Posterior cingulate gyrus (tissue), 11 donors: ENCODE measurements at regions not wholly inside any gene's neighbourhood (a gene's known extent, or its start where the extent isn't known, plus 50 kb on each side); places are given as distances from the start of the nearest gene placed in this dataset.

Experiments
- DNase-seq, 10 donors: peaks; one replicate each; pipeline versions ENCODE4 v3.0.0 to v3.0.0-alpha.2; 2020 to 2021; ENCODE audit warnings: mixed read lengths in 3 of 10
- intact Hi-C: fragments of 100-400 bp; cut with DNase I; formaldehyde crosslinking; loops from one replicate; pipeline ENCODE4 v1.15.1; 2023

- DNase-seq = peak in 2 of 10 donors; percentile 49
- intact Hi-C loops = no loop called here
Observed at GRCh38 chr2:20538308-20539132, 91.6 kb downstream of the RHOB start.

GRCh38 chr2:20539133-20539719 is 92.4 kb downstream of the RHOB start:
- DNase-seq = peak in 2 of 10 donors; percentile 43 to 55
- intact Hi-C loops = no loop called here

DNA sequence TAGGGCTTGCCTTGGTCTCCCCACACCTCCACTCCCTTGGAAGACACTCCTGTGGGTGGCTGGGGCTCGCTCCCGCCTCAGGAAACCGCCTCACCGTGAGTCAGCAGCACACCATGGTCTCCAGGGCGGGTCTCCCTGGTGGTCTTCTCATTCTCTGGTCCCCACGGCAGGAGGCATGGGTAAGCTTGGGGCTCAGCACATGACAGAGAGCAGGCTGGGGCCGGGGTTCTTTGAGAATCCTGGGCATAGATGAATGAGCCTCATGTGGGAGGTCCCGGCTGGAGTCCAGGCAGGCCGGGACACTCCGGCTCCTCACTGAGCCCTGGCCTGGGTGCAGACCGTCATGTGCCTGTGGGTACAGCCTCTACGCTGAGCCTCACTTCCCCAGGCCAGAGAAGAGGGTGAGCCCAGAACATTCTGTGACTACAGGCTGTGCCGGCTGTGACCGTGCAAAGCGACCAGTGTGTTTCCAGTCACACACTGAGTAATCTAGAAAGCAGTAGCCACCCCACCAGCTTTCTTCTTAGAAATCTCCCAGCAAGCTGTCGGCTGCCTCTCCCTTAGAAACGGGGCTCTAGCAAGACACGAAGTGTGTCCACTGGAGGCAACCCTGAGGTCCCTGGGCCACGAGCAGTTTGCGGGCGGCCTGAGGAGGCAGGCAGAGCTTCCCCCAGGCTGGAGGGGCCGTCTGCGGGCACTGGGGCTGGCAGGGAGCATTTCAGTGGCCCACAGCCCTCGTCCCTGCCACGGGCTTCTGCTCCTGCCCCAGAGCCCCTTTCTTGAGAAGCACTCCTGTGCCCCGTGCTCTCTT is 93.1 kb downstream of the RHOB start:
- DNase-seq = peak in 2 of 10 donors; percentile 71 to 77
- intact Hi-C loops = no loop called here

DNA sequence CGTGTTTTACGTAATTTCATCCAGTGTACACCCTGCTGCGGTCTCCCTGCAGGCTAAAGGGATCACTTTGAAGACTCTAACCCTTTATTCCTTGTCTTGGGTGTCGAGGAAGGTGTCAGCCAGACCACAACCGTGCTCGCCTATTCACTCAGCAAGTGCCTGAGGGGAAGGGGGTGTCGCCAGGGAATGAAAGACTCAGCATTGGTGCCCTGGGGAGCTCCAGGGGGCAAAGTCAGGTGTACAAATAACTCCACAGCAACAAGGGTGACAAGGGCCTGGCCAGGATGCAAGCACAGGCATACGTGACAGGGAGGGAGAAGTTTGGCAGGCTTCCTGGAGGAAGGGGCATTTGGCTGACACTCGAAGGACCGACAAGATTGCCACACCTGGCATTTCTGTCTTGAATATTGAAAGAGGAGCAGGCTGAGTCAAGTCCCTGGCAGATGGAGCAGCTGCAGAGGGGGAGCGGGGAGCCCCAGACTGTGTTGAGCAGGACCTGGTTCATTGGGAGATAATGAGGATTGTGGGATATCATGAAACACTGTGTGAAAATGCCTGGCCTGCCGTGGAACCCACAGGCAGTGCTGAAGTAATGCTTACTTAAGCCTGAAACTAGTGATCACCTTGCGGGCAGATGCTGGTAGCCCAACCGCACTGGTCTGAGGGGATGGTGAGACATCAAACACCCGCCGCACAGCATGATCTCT is 93.9 kb downstream of the RHOB start:
- DNase-seq = peak in 2 of 10 donors; percentile 39 to 71

DNA sequence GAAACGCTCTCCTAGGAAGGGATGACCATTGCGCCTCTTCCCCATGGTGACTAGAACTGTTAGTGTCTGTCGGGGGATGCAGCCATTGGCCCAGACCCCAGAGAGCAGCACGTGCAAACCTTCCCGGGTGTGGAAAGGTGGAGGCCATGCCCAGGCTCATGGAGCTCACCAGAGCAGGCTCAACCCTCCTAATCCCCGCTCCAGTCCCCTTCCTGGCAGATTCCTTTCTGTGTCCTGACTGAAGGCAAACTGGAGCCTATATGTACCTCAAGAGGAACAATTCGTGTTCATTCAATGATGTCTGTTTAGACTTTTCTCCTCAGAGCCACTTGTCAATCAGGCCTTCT is 94.4 kb downstream of the RHOB start:
- intact Hi-C loops = no loop called here
- DNase-seq = peak in 2 of 10 donors; percentile 54 to 64

More for the DNA sequence above, 93.9 kb downstream of the RHOB start:
- intact Hi-C loops = no loop called here

- intact Hi-C loops = no loop called here
- DNase-seq = peak in 1 of 10 donors; percentile 41
Observed at GRCh38 chr2:20541651-20542050, 94.8 kb downstream of the RHOB start.

- DNase-seq = peak in 2 of 10 donors; percentile 59 to 72
- intact Hi-C loops = no loop called here
Observed at GRCh38 chr2:20542269-20542668, 95.4 kb downstream of the RHOB start.

- DNase-seq = peak in 5 of 10 donors; percentile 37 to 88 (median 47)
- intact Hi-C loops = no loop called here
Observed at GRCh38 chr2:20542746-20543468, 96.0 kb downstream of the RHOB start.

GRCh38 chr2:20543469-20544152 is 96.7 kb downstream of the RHOB start:
- peak in 4 of 10 donors; percentile 36 to 91 (median 82) for DNase-seq
- intact Hi-C loops = no loop called here

DNA sequence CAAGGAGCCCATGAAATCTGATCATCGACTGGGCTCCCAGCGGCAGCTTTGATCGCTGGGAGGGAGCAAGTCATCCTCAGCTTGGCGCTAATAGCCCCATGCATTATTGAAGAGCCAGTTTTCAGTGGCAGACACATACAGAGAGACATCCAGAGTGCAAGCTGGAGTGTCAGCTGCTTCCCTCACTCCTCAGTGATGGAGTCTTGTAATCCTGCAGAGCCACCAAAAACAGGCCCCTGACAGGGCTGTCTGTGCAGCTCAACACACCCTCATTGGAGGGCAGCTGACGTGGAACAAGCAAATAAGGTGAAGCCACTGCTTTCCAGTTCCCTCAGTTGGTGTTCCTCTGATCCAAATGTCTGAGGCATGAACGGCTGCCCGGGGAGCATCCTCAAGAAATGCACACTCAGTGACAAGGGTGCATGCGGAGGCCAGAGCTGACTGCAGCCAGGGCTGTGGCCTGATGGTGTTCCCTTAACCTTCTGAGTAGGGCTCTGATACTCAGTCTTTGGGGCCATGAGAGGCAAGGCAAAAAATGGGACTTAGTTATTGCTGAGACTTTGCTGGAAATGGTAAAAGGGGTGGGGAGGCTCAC is 97.4 kb downstream of the RHOB start:
- intact Hi-C loops = no loop called here

DNA sequence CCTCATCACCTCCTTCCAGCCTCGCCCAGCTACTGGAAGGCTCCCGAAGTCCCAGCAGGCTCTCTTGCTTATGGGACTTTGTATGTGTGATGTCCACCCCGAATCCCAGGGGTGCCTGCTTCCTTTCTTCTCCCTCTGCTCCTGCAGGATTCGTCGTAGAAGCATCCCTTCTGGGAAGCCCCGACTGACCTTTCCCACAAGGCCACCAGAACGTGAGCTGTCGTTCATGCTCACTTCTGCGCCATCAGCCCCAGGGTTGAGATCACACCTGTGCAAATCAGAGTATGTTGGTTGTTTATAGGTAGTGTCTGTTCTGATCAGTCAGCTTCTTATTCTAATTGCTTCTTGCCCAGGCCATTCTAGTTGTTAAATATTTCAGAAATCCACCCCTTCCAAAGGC is 101.8 kb downstream of the HS1BP3 start:
- intact Hi-C loops = no loop called here
- DNase-seq = peak in 1 of 10 donors; percentile 67

More for the DNA sequence above, 97.4 kb downstream of the RHOB start:
- peak in 3 of 10 donors; percentile 38 to 86 (median 54) for DNase-seq

- DNase-seq = peak in 1 of 10 donors; percentile 4
- intact Hi-C loops = no loop called here
Observed at GRCh38 chr2:20549691-20550348, 101.1 kb downstream of the HS1BP3 start.

DNA sequence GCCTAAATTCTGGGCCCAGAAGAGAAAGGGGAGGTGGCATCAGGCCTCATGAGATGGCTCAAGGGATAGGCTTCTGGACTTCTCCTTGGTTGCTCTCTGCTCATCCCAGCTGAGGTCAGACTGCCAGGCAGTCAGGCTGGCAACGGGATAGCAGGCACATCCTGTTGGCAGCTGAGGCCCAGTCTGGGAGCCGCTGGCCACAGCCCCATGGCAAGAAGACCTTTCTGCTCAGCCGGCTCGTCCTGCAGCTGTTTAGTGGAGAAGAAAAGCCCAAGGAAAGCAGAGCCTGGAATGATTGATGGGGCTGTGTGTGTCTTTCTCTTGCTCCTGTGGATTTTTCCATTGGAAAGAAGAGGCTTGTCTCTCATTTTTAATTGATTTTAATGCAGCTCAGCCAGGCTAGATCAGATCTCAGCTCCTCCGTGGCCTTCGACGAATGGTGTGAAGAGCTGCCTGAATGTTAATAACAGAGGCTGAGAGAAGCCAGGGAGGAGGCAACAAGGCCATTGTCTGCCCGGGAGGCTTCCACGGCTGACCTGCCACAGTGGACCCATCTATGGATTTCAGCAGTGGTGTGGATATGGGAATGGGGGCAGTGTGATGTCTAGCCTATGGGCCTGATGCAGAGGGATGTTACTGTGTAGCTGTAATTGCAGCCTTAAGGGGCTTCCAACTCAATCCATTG is 99.5 kb downstream of the HS1BP3 start:
- DNase-seq = peak in 6 of 10 donors; percentile 27 to 92 (median 70)
- intact Hi-C loops = no loop called here

GRCh38 chr2:20551945-20552328 is 99.0 kb downstream of the HS1BP3 start:
- DNase-seq = no peak
- intact Hi-C loops = no loop called here

GRCh38 chr2:20552847-20553246 is 98.1 kb downstream of the HS1BP3 start:
- peak in 1 of 10 donors; percentile 43 for DNase-seq
- intact Hi-C loops = no loop called here

GRCh38 chr2:20553580-20553979 is 97.3 kb downstream of the HS1BP3 start:
- peak in 1 of 10 donors; percentile 29 for DNase-seq
- intact Hi-C loops = no loop called here

DNA sequence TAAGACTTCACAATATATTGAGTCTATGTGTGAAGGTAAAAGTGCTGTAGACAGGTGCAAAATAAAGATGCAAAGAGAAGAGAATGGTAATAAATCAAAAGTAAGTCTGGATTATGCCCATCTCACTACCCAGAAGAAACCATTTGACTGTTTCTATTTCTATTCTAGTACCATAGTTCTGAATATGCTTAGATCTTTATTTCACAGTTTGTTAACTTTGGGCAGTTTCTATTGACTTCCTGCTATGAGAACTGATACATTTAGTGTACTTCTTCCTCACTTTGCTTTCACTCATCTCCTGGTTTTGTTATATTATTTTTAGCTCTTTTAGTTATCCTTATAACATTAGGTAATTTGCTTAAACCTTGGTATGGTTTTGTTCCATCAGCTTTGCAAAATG is 94.9 kb downstream of the HS1BP3 start:
- intact Hi-C loops = no loop called here

DNA sequence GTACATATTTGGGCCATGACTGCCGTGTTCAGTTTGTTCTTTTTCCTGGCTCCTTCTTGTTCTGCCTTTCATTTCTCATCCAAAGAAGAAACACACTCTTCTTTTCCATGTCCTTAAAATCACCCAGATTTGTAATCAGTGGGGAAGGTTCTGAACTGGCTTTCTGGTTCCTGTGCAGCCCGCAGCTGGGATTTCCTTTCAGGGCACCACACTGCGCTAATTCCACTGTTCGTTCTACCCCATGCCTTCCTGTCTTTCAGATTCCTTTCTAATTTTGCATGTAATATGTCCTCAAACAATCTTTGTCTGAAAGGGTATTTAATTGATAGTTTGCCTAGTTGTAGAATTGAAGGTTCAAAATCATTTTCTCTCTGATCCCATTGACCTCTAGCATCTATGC is 94.1 kb downstream of the HS1BP3 start:
- peak in 1 of 10 donors; percentile 25 for DNase-seq
- intact Hi-C loops = no loop called here

More for the DNA sequence above, 94.9 kb downstream of the HS1BP3 start:
- DNase-seq = no peak
